GM12872 (cell line): ENCODE measurements at regions not wholly inside any gene's neighbourhood (a gene's known extent, or its start where the extent isn't known, plus 50 kb on each side); places are given as distances from the start of the nearest gene placed in this dataset.

Source experiments
- CTCF ChIP-seq: IDR thresholded peaks from 3 replicates; pipeline ENCODE4 v1.5.1; 2011; ENCODE audit warnings: low read depth, mild to moderate bottlenecking, low read length, moderate library complexity; ENCODE audit not compliant: insufficient read depth

- TF ChIP-seq CTCF = no peak
These were observed 184.4 kb upstream of the ZNF217 start for GRCh38 chr20:53778041-53778516.

DNA sequence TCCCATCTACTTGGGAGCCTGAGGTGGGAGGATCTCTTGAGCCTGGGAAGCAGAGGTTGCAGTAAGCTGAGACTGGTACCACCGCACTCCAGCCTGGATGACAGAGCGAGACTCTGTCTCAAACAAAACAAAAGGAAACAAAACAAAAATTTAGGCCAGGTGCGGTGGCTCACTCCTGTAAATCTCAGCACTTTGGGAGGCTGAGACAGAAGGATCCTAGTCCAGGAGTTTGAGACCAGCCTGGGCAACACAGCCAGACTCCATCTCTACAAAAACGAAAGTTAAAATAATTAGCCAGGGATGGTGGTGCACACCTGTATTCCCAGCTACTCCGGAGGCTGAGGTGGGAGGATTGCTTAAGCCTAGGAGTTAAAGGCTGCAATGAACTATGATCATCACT is 183.2 kb upstream of the ZNF217 start:
- TF ChIP-seq CTCF = no peak

GRCh38 chr20:53774461-53775203 is 181.0 kb upstream of the ZNF217 start:
- no peak for TF ChIP-seq CTCF

DNA sequence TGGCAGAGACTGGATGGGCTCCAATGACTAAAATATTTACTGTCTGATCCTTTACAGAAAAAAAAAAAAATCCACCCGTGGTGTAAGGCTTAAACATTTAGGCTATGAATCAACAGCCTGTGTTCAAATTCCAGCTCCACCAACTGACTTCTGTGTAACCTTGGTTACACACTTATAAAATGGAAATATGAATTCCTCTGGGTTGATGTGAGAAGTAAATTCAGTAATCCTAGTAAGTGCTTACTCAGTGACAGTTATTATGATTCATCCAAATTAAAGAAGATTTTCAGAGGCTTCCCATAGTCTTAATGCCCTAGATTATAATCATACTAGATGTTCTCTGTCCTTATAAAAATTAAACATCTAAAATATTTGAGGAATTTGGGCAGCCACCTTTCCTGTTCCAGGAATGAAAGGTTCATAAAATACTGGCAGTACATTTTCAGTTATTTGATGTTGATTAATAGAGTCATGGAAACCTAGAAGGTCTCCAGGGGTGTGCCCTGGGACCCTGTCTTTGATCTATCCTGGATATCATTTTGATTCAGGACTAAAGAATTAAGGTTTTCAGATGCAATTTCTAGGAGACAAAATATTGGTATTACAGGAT is 180.3 kb upstream of the ZNF217 start:
- no peak for TF ChIP-seq CTCF

DNA sequence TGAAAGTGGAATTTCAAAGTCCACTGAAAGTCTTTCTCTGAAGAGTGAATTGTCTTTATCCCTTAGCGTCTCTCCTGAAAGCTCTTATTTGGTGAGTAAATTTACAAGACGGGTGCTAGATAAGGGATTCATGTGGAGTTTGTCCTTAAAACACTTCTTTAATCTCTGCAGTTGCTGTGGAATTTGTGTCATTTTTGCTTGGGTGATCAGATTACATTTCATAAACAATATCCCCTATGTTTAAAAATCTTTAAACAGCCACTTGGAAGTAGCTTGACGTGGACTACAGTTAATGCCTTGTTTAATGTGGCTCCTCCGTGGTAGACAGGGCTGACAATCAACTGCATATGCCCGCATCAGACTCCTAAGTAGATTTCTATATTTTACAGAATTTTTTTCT is 175.4 kb upstream of the ZNF217 start:
- no peak for TF ChIP-seq CTCF

GRCh38 chr20:53768329-53768728 is 174.7 kb upstream of the ZNF217 start:
- no peak for TF ChIP-seq CTCF

GRCh38 chr20:53767206-53767930 is 173.7 kb upstream of the ZNF217 start:
- TF ChIP-seq CTCF = no peak
